Hematopoietic multipotent progenitor cell treated with erythropoietin and hydrocortisone succinate and interleukin-3 and kit ligand, for 4 days (in vitro differentiated cells): ENCODE measurements at regions not wholly inside any gene's neighbourhood (a gene's known extent, or its start where the extent isn't known, plus 50 kb on each side); places are given as distances from the start of the nearest gene placed in this dataset.
A peak's percentile ranks its signal among the peaks of the same experiment; 100 is the strongest.
"Not testable (repeated sequence)": the region's sequence is repeated elsewhere in the genome, so short reads cannot be mapped to it uniquely, and the experiment has no call there.

Experiments used
- DNase-seq: peaks from one replicate; pipeline ENCODE4 v3.0.0-alpha.2; 2015

- DNase-seq = peak; percentile 51
These were observed 232.1 kb upstream of the SEL1L start for GRCh38 chr14:81765651-81766275.

DNA sequence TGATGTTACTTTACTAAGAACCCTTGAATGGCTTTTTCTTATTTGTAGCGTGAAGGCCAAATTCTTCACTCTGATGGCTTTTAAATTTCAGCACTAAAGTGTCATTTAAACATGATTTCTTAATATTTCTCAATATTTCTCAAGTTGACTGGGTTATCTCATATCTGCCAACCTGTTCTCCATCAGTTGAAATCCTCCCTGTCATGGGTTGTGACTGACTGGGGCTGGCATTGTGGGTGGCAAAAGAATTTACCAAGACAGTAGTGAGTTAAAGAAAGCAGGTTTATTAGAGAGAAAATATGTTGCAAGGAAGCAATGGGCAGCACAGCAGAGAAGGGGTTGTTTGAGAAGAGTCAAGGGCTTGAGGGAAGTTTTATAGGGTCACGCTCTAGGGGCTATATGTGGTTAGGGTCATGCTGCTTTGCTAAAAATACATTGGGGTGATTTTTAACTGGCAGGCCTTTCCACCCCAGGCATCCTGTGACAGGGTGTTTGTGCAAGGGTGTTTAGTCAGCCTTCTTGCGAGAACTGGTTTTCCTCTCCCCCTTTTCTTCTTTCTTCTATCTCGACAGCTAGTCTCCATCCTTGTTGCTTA, 232.8 kb upstream of the SEL1L start:
- DNase-seq = peak; percentile 46

GRCh38 chr14:81767266-81767995, 233.8 kb upstream of the SEL1L start:
- DNase-seq = peak; percentile 47

GRCh38 chr14:81771651-81772275, 238.1 kb upstream of the SEL1L start:
- DNase-seq = peak; percentile 2

DNA sequence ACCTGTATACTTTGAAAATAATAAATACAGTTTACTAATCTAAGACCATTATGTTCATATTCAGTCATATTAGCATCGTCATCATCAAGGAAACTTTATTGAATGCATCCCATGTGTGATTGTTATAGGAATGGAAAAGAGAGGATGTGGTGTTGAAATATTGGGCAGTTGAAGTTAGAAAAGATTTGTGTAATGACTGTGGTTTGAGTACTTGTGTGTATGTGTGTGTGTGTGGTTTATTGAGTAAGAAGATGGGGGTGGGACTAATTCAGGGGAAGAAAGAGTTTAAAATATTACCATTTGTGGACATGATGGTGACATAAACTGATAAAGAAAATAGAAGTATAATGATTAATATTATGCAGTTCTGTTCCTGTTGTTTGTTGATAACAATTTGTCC, 238.7 kb upstream of the SEL1L start:
- peak; percentile 75 for DNase-seq

GRCh38 chr14:81776531-81776930, 242.9 kb upstream of the SEL1L start:
- DNase-seq = no peak

GRCh38 chr14:81781798-81782197, 248.1 kb upstream of the SEL1L start:
- not testable (repeated sequence) for DNase-seq

DNA sequence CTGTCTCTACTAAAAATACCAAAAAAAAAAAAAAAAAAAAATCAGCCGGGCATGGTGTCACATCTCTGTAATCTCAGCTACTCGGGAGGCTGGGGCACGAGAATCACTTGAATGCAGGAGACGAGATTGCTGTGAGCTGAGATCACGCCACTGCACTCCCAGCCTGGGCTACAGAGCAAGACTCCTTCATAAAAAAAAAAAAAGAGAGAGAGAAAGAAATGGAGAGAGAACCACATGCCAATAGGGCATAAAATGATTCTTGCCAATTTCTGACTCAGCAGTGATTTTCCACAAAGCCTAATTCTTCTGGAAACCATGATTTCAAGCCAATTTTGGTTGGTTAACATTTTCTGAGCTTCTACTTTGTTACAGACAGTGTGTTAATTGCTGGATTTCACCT, 250.4 kb upstream of the SEL1L start:
- no peak for DNase-seq

GRCh38 chr14:81797315-81797714, 263.7 kb upstream of the SEL1L start:
- DNase-seq = no peak

- no peak for DNase-seq
These were observed 268.3 kb upstream of the SEL1L start for GRCh38 chr14:81801921-81802320.

- DNase-seq = no peak
These were observed 268.7 kb upstream of the SEL1L start for GRCh38 chr14:81802341-81802740.

- no peak for DNase-seq
These were observed 272.1 kb upstream of the SEL1L start for GRCh38 chr14:81805785-81806184.

DNA sequence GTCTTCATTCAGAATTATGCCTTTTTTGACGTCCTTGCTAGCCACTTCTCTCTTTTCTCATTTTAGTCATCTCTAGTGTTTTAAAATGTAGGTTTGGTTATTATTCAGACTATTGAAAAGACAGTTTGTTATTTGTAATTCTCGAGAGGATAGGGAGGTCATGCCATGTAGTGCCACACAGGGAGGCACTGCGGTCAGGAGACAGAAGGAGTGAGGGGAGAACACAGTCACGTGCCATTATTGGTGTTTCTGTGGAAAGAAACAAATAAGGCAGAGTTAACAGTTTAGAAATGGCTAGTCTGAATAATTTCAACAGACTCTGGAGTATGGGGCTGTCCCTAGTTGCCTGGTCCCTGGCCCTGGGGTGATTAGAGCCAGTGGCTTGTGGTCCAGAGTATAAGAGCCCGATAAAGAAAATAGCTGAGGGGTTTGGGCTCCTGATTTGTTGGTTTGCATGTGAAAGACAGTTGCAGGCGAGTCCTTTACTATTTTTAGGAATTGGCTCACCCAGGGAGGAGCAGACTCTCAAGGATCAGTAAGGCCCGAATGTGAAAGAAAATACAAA, 278.1 kb upstream of the SEL1L start:
- DNase-seq = no peak

GRCh38 chr14:81818271-81818670, 284.6 kb upstream of the SEL1L start:
- no peak for DNase-seq

- DNase-seq = no peak
These were observed 285.7 kb upstream of the SEL1L start for GRCh38 chr14:81819344-81819743.

- no peak for DNase-seq
These were observed 286.3 kb upstream of the SEL1L start for GRCh38 chr14:81819910-81820309.

DNA sequence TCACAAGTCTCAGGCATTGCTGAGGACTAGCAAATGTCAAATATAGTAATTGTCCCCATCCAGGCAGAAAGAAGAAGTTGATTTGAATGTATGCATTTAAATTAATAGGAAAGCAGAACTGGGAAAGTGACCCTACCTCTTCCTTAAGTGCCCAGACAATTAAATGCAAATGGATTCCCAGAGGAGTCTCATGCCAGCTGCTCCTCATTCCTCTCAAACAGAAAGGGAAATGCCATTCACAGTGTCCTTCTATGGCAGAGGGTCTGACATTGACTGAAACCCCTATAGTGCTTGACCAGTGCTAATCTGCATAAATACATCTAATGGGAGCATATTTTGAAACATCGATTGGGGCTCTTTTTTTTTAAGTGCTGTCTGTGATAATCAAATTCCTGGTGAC, 292.4 kb upstream of the SEL1L start:
- no peak for DNase-seq

DNA sequence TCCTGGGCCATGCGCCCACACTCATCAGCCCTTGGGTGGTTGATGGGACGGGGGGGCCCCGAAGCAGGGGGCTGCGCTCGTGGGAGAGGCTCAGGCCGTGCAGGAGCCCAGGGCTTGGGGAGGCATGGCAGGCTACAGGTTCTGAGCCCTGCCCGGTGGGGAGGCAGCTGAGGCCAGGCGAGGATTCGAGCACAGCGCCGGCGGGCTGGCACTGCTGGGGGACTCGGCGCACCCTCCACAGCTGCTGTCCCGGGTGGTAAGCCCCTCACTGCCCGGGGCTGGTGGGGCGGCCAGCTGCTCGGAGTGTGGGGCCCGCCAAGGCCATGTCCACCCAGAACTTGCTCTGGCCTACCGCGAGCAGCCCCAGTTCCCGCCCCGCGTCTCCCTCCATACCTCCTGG, 295.8 kb upstream of the SEL1L start:
- DNase-seq = no peak

GRCh38 chr14:81831128-81831820, 297.6 kb upstream of the SEL1L start:
- DNase-seq = no peak

- DNase-seq = no peak
These were observed 300.7 kb upstream of the SEL1L start for GRCh38 chr14:81834308-81834707.

DNA sequence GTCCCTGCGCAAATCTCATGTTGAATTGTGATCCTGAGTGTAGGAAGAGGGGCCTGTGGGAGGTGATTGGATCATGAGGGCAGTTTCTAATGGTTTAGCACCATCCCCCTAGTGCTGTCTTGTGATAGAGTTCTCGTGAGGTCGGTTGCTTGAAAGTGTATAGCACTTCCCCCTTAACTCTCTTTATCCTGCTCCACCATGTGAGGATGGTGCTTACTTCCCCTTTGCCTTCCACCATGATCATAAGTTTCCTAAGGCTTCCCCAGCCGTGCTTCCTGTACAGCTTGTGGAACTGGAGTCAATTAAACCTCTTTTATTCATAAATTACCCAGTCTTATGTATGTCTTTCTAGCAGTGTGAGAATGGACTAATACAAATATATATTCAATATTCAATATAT, 303.7 kb upstream of the SEL1L start:
- DNase-seq = no peak

GRCh38 chr14:81839056-81839455, 305.4 kb upstream of the SEL1L start:
- DNase-seq = no peak

DNA sequence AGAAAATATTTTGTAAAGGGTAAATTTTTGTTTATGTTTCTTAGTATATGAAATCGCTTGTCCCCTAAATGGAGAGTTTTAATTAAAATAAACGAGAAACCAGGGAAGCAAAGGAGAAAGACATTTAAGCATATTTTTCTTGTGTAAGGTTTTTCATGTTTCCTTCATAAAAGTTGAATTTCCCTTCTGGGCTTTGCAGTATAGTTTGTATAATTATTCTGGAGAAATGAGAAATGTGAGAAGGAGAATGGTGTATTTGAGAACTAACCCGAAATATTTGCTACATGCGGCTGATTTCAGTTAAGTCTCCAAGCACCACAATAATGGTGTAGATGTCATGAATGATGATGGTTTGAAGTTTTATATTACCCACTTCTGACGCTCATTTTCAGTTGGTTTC, 307.7 kb upstream of the SEL1L start:
- DNase-seq = no peak
